IPS-NIHi7 (cell line): ENCODE measurements at regions not wholly inside any gene's neighbourhood (a gene's known extent, or its start where the extent isn't known, plus 50 kb on each side); places are given as distances from the start of the nearest gene placed in this dataset.
"Not testable (repeated sequence)": the region's sequence is repeated elsewhere in the genome, so short reads cannot be mapped to it uniquely, and the experiment has no call there.

Experiments
- DNase-seq: peaks from one replicate; pipeline ENCODE4 v3.0.0; 2012; ENCODE audit warnings: mixed read lengths; ENCODE audit errors: extremely low spot score

DNA sequence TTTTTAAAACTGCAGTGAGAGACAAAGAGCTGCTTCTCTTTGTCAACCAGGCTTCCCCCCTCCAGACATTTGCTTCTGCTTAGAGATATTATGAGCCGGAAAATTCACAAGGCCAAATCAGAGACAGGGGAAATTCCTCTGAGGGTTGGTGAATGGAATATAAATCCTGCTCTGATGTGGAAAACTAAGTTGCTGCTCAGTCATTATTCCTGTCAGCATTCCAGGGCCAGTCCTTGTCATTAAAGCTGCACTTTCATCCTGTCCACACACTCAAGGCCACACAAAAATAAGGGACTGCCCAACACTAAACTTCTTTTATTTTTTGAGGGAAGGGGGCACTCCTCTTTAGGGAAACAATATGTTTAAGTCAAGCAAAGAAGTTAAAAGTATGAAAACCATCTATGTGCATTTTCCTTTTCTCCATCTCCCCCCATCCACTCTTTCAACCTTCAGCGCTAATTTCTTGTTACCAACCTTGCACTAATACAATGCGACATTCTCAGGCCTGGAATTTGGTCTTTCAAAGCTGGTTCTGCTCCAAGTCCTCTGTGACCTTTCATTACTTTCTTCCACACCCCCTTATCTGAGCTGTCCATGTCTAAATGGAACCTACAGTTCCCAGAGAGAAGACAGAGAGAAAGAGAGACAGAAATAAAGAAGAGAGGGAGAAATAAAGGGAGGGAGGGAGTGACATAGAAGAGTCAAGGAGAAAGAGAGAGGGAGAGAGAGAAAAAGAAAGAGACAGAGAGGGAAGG, 118.9 kb upstream of the S1PR3 start:
- no peak for DNase-seq

DNA sequence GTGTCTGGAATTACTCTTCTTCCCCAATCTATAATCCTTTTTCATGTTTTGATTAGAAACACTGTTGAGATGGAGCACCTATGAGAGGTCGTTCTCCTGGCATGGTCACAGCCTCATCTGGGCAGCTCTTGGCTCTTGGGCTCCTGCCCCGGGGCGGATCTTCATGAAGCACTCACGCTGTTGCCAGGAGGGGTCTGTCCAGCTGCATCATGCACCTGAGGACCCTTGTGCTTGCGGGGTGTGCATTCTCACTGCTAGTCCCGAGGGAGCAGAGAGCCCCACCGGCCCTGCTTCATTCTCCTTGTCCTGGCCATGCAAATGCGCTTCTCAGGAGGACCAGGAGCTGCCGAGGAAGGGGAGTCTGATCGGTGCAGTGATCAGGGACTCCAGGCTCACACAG, 117.6 kb upstream of the S1PR3 start:
- DNase-seq, result no peak

DNA sequence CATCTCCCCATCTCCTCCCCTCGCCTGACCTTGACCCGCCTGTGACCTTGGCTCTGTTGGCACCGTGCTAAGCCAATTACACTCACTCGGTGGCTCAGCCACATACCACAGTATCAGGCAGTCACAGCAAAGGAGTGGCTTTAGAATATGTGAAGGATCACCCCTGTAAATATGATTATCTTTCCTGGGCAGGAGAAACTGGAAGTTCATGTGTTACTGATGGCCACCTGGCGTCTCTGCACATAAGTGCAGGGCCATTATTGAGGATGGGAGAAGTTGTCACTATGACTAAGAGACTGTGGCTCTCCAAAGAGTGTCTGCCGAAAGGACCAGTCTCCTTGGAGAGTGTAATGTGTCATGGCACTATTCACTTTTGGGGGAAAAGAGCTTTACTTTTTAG, 116.9 kb upstream of the S1PR3 start:
- no peak for DNase-seq

DNA sequence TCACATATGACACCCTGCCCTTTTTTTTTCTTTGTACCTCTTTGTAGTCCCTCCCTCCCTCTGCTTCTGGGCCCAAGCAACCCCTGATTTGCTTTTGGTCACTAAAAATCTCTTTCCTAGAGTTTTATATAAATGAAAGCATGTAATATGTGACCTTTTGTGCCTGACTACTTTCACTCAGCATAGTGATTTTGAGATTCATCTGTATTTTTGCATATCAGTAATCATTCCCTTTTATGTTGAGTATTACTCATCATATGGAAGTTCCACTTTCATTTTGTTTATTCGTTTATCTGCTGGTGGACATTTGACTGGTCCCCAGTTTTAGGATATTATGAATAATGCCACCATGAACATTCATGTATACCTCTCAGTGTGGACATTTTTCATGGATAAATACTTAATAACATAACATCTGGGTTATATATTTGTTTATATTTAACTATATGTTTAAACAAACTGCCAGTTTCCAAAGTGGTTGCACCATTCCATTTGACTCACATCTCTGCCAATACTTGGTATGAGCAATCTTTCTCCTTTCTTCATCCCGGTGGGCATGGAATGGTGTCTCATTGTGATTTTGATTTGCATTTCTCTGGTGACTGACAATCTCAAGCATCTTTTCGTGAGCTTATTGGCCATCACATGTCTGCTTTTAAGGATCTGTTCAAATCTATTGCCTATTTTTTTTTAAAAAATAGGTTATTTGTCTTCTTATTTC, 115.7 kb upstream of the S1PR3 start:
- no peak for DNase-seq

GRCh38 chr9:88880199-88880598, 111.1 kb upstream of the S1PR3 start:
- no peak for DNase-seq

DNA sequence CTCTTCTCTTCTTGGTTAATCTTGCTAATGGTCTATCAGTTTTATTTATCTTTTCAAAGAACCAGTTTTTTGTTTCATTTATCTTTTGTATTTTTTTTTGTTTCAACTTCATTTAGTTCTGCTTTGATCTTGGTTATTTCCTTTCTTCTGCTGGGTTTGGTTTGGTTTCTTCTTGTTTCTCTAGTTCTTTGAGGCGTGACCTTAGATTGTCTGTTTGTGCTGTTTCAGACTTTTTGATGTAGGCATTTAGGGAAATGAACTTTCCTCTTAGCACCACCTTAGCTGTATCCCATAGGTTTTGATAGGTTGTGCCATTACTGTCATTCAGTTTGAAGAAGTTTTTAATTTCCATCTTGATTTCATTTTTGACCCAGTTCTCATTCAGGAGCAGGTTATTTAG, 107.0 kb upstream of the S1PR3 start:
- DNase-seq, result not testable (repeated sequence)

- not testable (repeated sequence) for DNase-seq
Measured at GRCh38 chr9:88886762-88887161, 104.5 kb upstream of the S1PR3 start.

DNA sequence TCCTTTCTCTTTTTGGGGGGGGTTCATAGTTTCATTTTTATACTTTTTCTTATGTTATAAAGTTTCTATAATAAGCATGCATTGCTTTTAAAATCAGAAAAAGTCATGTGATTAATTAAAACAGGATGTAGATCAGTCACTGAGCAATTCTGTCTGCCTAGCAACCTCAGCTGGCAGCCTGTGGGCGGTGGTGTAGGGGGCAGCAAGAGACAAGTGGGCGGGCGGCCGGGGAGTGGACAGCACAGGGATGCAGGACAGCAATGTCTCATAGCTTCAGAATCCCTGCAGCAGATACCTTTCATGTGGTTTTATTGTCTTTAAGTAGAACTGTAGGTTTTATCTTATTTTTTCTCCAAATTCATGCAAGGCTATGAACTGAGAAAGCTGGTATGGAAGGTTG, 101.9 kb upstream of the S1PR3 start:
- no peak for DNase-seq

DNA sequence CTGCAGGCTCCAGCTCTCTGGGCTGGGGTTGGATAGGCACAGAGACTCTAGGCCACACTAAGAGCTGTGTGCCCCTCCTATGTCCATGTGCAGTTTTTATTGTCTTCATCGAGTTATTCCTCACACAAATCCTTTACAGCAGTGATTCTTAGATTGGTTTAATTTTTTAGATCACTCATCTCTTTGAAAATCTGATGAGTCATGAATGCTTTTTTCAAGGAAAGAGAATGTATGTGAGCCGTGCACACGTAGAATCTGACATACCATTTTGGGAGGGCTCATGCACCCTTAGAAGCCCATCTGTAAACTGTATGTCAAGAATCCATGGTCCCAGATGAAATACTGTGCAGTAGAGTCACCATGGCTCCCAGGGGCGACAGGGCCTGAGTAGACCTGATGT, 100.7 kb upstream of the S1PR3 start:
- no peak for DNase-seq

- DNase-seq, result no peak
Measured at GRCh38 chr9:88891040-88891439, 100.2 kb upstream of the S1PR3 start.

- DNase-seq, result no peak
Measured at GRCh38 chr9:88892724-88893123, 98.5 kb upstream of the S1PR3 start.

DNA sequence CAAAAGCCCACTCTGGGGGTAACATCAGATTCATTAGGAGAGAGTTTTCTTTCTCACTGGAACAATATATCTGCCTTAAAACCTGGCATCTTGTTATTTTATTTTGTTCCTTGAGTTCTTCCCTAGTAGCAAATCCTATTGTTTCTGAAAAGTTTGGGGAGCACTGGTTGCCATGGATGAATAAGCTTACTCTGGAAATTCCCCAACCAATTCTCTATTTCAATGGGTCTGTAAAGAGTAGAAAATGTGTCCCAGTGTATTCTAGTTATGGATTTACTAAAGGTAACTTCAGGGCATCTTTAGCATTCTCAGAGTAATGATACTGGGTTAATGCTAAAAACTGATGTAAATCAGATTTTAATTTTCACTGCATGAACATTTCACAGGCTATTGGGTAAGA, 94.2 kb upstream of the S1PR3 start:
- no peak for DNase-seq

DNA sequence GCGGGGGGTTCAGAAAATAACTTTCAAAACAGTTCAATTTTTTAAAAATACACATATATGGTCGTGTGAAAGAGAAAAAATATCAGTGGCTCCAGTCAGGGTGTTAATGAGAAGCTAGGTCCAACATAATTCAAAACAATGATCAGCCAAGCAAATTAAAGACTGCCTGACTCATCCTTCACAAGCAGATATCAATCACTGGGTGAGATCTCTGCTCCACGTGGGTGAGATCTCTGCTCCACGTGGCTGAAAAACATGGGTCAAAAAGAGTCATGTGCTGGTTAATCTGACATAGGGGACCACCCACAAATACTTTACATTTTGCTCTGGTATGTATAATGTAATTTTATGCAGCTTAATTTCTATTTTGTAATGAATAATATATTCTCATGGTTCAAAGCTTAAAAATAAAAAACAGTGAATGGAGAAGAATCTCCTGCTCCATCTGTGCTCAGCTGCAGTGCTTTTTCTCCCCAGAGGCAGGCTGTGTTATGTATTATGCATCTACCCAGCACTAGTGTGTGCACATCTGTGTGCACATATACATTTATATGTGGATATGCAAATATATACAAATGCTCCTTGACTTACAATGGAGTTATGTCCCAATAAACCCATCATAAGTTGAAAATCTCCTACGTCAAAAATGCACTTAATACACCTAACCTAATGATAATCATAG, 93.1 kb upstream of the S1PR3 start:
- no peak for DNase-seq

- DNase-seq, result no peak
Measured at GRCh38 chr9:88905506-88905905, 85.8 kb upstream of the S1PR3 start.

GRCh38 chr9:88915916-88916315, 75.4 kb upstream of the S1PR3 start:
- DNase-seq, result no peak

GRCh38 chr9:88916894-88917293, 74.4 kb upstream of the S1PR3 start:
- no peak for DNase-seq

GRCh38 chr9:88917375-88917774, 73.9 kb upstream of the S1PR3 start:
- DNase-seq, result no peak

GRCh38 chr9:88918537-88918936, 72.7 kb upstream of the S1PR3 start:
- not testable (repeated sequence) for DNase-seq

DNA sequence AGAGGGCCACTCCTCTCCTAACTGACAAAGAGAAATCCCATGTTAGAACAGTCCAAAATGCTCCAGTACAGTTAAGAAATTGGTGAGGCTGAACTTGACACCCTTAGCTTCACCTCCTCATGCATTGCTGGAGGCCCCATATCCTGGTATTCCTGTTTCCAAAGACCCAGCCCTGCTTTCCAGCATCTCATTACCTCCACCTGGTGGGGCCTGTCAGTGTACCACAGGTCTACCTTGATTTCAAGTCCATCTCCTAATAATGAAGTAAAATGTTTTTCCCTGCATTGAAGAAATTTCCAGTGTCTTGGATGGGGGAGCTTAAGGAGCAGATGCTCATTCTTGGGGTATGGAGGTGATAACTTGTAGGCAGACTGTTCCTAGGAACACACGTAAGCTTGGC, 70.6 kb upstream of the S1PR3 start:
- DNase-seq, result no peak

GRCh38 chr9:88922091-88922490, 69.2 kb upstream of the S1PR3 start:
- DNase-seq, result no peak

- DNase-seq, result no peak
Measured at GRCh38 chr9:88923092-88923491, 68.2 kb upstream of the S1PR3 start.

GRCh38 chr9:88923653-88924288, 67.5 kb upstream of the S1PR3 start:
- DNase-seq, result no peak
